ENCODE measurements at regions not wholly inside any gene's neighbourhood (a gene's known extent, or its start where the extent isn't known, plus 50 kb on each side); places are given as distances from the start of the nearest gene placed in this dataset.

DNA sequence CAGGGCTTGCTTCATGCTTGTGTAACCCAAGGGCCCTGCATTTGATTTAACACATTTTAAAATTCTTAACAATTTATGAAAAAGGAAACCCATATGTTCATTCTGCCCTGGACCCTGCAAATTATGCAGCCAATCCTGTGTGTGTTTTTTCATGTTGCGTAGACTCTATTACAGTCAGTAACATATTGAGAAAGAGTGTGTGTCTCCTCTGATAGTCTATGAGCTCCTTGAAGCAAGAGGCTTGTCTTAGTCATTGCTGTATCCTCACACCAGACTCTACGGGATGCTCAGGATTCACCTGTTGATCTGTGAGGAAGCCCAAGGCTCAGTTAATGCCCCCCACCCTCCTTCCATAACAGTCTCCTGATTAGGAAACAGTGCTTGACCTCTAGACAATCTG is 177.3 kb upstream of the DMAC1 start:
- H3K27ac ChIP-seq (ENCODE audit: insufficient read length, low read depth, low read length): no peak overlapping the region
- H2BK5ac ChIP-seq (ENCODE audit: insufficient read length, low read length): no peak overlapping the region
- no peak overlapping the region for H2BK12ac ChIP-seq (ENCODE audit: insufficient read length, low read depth, low read length)
- no peaks in the 10 kb centered on the region for H3K79me2 ChIP-seq (ENCODE audit: insufficient read depth, low read length)
- no peaks in the 10 kb centered on the region for H4K20me1 ChIP-seq (ENCODE audit: control insufficient read depth, insufficient read depth, insufficient read length)
- H2BK120ac ChIP-seq (ENCODE audit: low read depth, low read length, poor library complexity, severe bottlenecking): no peak overlapping the region
- no peak overlapping the region for H3K9ac ChIP-seq (ENCODE audit: extremely low read depth, insufficient read length, low read length)
- H2BK15ac ChIP-seq (ENCODE audit: low read depth, low read length): no peak overlapping the region
- WGBS (ENCODE audit: extremely low coverage, insufficient read length, low lambda C conversion rate): no CpG with 5 or more reads among the region's 2 CpGs
- H3K27me3 Mint-ChIP-seq (ENCODE audit: low read depth): no peaks in the 10 kb centered on the region
- no peaks in the 10 kb centered on the region for H3K23me2 ChIP-seq (ENCODE audit: insufficient read length, low read depth, low read length, poor library complexity, severe bottlenecking)
- H3K18ac ChIP-seq (ENCODE audit: insufficient read length, low read depth, low read length): no peak overlapping the region
- no peaks in the 10 kb centered on the region for H3K36me3 Mint-ChIP-seq (ENCODE audit: insufficient read depth in 1 of 3, low read depth in 3 of 3)
- TF ChIP-seq CTCF (conservative IDR thresholded peaks at IDR 0.05): no peak
- no peaks in the 10 kb centered on the region; the same call in 1 of the 2 replicates for H3K4me1 ChIP-seq (ENCODE audit: insufficient read depth, low read length)
- no peak overlapping the region for H3T11ph ChIP-seq (ENCODE audit: low read length)
- H3K4me3 Mint-ChIP-seq: no peak overlapping the region
- H3K79me1 ChIP-seq (ENCODE audit: insufficient read depth, low read depth, low read length, poor library complexity, severe bottlenecking): no peaks in the 10 kb centered on the region
- H3K9me3 ChIP-seq (ENCODE audit: control insufficient read depth, low read depth, low read length): no peaks in the 10 kb centered on the region
- no peaks in the 10 kb centered on the region for H3K27me3 ChIP-seq (ENCODE audit: insufficient read depth, low read length)
- H2AK5ac ChIP-seq (ENCODE audit: insufficient read length, low read length): no peak overlapping the region
- no peak overlapping the region for H3K14ac ChIP-seq (ENCODE audit: insufficient read depth, low read length)
- H3K4ac ChIP-seq (ENCODE audit: low read depth, low read length): no peak overlapping the region
- no peak overlapping the region for H4K5ac ChIP-seq (ENCODE audit: insufficient read length, low read depth, low read length)
- no peak overlapping the region for H4K8ac ChIP-seq (replicated peaks; ENCODE audit: insufficient read length, low read depth, low read length)
- no peaks in the 10 kb centered on the region for H3K9me3 Mint-ChIP-seq
- H4K91ac ChIP-seq (ENCODE audit: insufficient read length, low read depth, low read length): no peak overlapping the region
- H3K23ac ChIP-seq (ENCODE audit: insufficient read length, low read depth, low read length): no peak overlapping the region
- no peak for DNase-seq
- no peak overlapping the region for H3K4me2 ChIP-seq (ENCODE audit: insufficient read depth, insufficient read length, low read length)
- H3K56ac ChIP-seq (ENCODE audit: insufficient read length, low read depth, low read length): no peak overlapping the region
- H2AFZ ChIP-seq (ENCODE audit: low read length): no peak overlapping the region
- no peak overlapping the region for H3K27ac Mint-ChIP-seq
- H2BK20ac ChIP-seq (ENCODE audit: low read depth, low read length, poor library complexity, severe bottlenecking): no peak overlapping the region
- peaks cover 13 to 16% of the 10 kb centered on the region in 2 experiments for H3K4me1 Mint-ChIP-seq

Measured in H9 (cell line).